NB4 (cell line): ENCODE measurements at regions not wholly inside any gene's neighbourhood (a gene's known extent, or its start where the extent isn't known, plus 50 kb on each side); places are given as distances from the start of the nearest gene placed in this dataset.

Source experiments
- DNase-seq: peaks from one replicate; pipeline ENCODE4 v3.0.0; 2010; ENCODE audit warnings: low read depth
- H3K4me3 ChIP-seq: one replicate; pipeline ENCODE4 v1.5.1; 2011; ENCODE audit warnings: mild to moderate bottlenecking, low read depth, low read length, moderate library complexity
- CTCF ChIP-seq: IDR thresholded peaks from one replicate; pipeline ENCODE4 v1.5.1; 2012; ENCODE audit warnings: low read depth, low read length
- MAX ChIP-seq: IDR thresholded peaks from 2 replicates; pipeline ENCODE4 v1.6.1; 2011; ENCODE audit warnings: low read depth, low read length
- MYC ChIP-seq: IDR thresholded peaks from 2 replicates; pipeline ENCODE4 v1.6.1; 2011; ENCODE audit warnings: low read depth, low read length
- POLR2A ChIP-seq: IDR thresholded peaks from 2 replicates; pipeline ENCODE4 v1.6.1; 2011; ENCODE audit warnings: mild to moderate bottlenecking; ENCODE audit not compliant: insufficient read length; ENCODE audit errors: extremely low read depth

DNA sequence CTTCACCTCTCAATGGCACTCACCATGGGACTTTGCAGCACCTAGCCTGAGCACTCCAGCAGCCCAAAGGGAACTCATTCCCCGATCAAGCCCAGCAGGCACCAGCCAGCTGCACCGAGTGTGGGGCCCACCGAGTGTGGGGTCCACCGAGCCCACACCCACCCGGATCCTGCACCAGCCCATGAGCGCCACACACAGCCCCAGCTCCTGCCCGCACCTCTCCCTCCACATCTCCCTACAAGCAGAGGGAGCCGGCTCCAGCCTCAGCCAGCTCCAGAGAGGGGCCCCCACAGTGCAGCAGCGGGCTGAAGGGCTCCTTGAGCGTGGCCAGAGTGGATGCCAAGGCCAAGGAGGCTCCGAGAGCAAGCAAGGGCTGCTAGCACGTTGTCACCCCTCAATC is 1182.4 kb downstream of the HACE1 start:
- DNase-seq: no peak
- H3K4me3 ChIP-seq: no peak overlapping the region
- TF ChIP-seq CTCF (no peak), POLR2A (no peak)

DNA sequence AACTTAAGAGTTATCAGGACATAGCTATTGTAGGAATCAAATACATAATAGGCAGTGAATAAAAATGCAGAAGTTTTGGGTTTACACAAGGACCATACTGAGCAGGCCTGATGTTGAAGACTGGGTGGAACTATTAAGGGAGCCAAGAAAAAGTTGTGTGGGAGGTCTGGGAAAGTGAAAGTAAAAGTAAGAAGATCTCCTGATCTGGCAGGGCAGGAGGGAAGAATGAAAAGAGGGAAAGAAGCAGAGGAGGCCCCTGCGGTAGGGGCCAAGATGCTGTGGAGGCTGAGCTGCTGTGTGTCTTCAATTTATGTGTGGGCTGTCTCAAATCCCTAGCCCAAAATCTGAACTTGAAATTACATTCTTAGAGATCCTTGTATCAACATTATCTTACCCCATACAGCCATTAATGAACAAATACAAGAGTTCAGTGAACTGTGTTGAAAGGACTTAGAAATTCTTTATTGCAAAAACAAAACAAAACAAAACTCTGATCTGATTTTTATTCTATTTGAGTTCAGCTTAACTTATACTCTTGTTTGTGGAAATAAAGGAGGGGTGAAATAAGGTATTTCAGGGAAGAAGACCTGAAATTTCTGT is 1183.8 kb downstream of the HACE1 start:
- DNase-seq: peak; percentile 13
- H3K4me3 ChIP-seq: no peak overlapping the region

GRCh38 chr6:103674790-103675189 is 1184.9 kb downstream of the HACE1 start:
- no peak overlapping the region for H3K4me3 ChIP-seq
- DNase-seq: no peak
- TF ChIP-seq MAX (no peak), MYC (no peak), CTCF (no peak), POLR2A (no peak)

More for the DNA sequence above, 1183.8 kb downstream of the HACE1 start:
- TF ChIP-seq MAX (no peak), CTCF (no peak), POLR2A (no peak), MYC (no peak)

DNA sequence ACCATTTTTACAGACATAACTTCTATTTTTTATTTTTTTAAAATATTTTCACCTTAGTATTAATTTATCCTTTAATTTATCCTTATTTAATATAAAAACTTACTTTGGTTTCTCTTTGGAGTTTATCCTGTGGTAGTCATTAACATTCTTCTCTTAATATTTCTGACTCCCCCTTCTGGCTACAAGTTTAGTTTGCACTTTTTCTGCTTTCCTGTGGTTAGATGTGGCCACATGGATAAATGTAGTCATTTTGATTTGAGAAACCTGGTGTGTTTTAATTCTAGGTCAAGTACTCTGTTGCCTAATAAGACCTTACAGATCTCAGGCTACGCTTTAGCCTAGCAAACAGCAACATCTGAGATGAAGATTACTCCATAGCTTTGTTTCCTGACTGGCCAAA is 1187.5 kb downstream of the HACE1 start:
- no peak overlapping the region for H3K4me3 ChIP-seq
- TF ChIP-seq CTCF (no peak), MYC (no peak), MAX (no peak), POLR2A (no peak)
- DNase-seq: peak; percentile 12

GRCh38 chr6:103629613-103630012 is 1230.1 kb downstream of the HACE1 start:
- no peak for DNase-seq
- H3K4me3 ChIP-seq: no peak overlapping the region
- no peak for TF ChIP-seq CTCF
- no peak for TF ChIP-seq MAX
- TF ChIP-seq POLR2A: no peak
- TF ChIP-seq MYC: no peak

DNA sequence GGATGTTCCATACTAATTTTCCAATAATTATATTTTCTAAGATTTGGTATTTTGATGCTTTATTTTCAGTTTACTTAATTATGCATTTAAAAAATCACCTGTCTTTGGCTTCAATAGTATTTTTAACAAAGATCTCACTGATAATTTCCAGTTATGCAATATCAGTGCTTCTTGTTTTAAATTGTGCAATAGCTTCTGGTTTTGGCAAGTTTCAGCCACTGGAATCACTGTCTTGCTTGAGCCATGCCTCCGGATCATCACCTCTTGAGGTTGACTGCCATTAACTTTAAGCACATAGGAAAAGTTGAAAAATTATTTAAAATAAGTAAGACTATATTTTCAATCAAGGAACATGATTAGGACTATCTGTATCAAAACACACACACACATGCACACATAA is 1242.1 kb downstream of the HACE1 start:
- no peak for TF ChIP-seq POLR2A
- TF ChIP-seq CTCF: no peak
- no peak for TF ChIP-seq MYC
- TF ChIP-seq MAX: no peak
- no peak overlapping the region for H3K4me3 ChIP-seq
- peak; percentile 6 for DNase-seq
